Ovary (tissue), 7 donors: ENCODE measurements at regions not wholly inside any gene's neighbourhood (a gene's known extent, or its start where the extent isn't known, plus 50 kb on each side); places are given as distances from the start of the nearest gene placed in this dataset.

ENCODE experiments used
- DNase-seq, 5 donors: peaks; one replicate each; pipeline ENCODE4 v3.0.0-alpha.2; 2019 to 2020
- H3K27ac ChIP-seq, 2 donors: fragments of 200-600 bp; one replicate each; pipeline versions ENCODE4 v1.5.1 to v1.8.0; 2019 to 2022
- H3K27me3 ChIP-seq: fragments of 200-600 bp; one replicate; pipeline ENCODE4 v1.8.0; 2022
- H3K36me3 ChIP-seq: fragments of 200-600 bp; sonication (generic); one replicate; pipeline ENCODE4 v1.5.1; 2019
- H3K4me1 ChIP-seq: one replicate; pipeline ENCODE4 v1.8.1; 2013; ENCODE audit warnings: mild to moderate bottlenecking, moderate library complexity; ENCODE audit not compliant: insufficient read depth
- H3K4me3 ChIP-seq: fragments of 200-600 bp; sonication (generic); one replicate; pipeline ENCODE4 v1.5.1; 2017
- H3K9me3 ChIP-seq, 2 donors: fragments of 200-600 bp in 1 of 2; sonication (generic) in 1 of 2; one replicate each; pipeline versions ENCODE4 v1.5.1 to v1.8.1; 2013 to 2019; ENCODE audit warnings: mild to moderate bottlenecking in 1 of 2, moderate library complexity in 1 of 2
- EP300 ChIP-seq: sonication (generic); formaldehyde crosslinking; IDR thresholded peaks from one replicate; pipeline ENCODE4 v1.6.1; 2017; ENCODE audit warnings: antibody characterized with exemption
- POLR2A ChIP-seq: fragments of 450-650 bp; IDR thresholded peaks from one replicate; pipeline ENCODE4 v1.6.1; 2017; ENCODE audit warnings: antibody characterized with exemption, mild to moderate bottlenecking, moderate library complexity
- WGBS, 3 donors: extraction: QIAGEN DNeasy Blood & Tissue Kit in 1 of 3; methylation state at CpG; one replicate each; pipeline versions ENCODE4 v1.1.5 to v1.1.7; 2013 to 2017; 5-methylcytosine and 5-hydroxymethylcytosine counted together
- intact Hi-C, 4 donors: fragments of 100-400 bp; cut with DNase I; formaldehyde crosslinking; loops; one replicate each; pipeline versions ENCODE4 v1.11.0 to v1.15.1; 2022 to 2023
- TF ChIP-seq, protein P1 (sequence below), 3 donors: fragments of 450-650 bp in 2 of 3; fragments of 200-600 bp in 1 of 3; IDR thresholded peaks; one replicate each; pipeline versions ENCODE4 v1.5.1 to v1.8.0; 2016 to 2022; ENCODE audit warnings: antibody characterized with exemption in 3 of 3, mild to moderate bottlenecking in 1 of 3
- donor health status: DM: no; HTN: no; CAD: no; lungs with moderate emphysema.
- donor health status: DM: no; HTN: no; CAD: no.
- donor health status: Bipolar disorder and iron deficiency.
- donor health status: DM: no; HTN: no; CAD: no.
- donor health status: DM: yes; HTN: yes; CAD: no.

DNA sequence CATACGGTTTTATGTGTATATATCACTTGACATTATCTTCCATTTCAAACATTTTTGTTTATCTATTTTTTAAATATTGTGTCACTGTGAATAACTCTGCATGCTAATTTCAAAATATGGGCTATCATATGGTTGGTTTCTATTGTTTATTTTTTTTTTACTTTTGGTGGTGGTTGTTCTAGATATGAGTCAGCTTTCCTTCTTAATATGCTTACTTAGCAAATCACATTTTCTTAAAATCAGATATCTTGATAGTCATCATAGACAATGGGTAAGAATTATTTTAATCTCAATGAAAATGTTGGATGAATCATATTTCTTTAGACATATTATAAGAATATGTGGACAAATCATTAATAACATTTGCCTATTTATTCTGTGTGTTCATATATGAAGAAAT lies 881.5 kb downstream of the BRINP3 start:
- DNase-seq, result no peak
- intact Hi-C loops, result no loop called here
- no peak overlapping the region for H3K4me3 ChIP-seq
- no peaks in the 10 kb centered on the region for H3K9me3 ChIP-seq
- H3K27ac ChIP-seq, result no peak overlapping the region
- no peaks in the 10 kb centered on the region for H3K36me3 ChIP-seq
- H3K27me3 ChIP-seq, result no peaks in the 10 kb centered on the region
- 30 to 50% (median 32%) methylated on average over 1 of the region's 1 CpG for WGBS, 3 donors
- H3K4me1 ChIP-seq, result no peaks in the 10 kb centered on the region
- TF ChIP-seq POLR2A (no peak), EP300 (no peak)
- TF ChIP-seq, protein P1, sequence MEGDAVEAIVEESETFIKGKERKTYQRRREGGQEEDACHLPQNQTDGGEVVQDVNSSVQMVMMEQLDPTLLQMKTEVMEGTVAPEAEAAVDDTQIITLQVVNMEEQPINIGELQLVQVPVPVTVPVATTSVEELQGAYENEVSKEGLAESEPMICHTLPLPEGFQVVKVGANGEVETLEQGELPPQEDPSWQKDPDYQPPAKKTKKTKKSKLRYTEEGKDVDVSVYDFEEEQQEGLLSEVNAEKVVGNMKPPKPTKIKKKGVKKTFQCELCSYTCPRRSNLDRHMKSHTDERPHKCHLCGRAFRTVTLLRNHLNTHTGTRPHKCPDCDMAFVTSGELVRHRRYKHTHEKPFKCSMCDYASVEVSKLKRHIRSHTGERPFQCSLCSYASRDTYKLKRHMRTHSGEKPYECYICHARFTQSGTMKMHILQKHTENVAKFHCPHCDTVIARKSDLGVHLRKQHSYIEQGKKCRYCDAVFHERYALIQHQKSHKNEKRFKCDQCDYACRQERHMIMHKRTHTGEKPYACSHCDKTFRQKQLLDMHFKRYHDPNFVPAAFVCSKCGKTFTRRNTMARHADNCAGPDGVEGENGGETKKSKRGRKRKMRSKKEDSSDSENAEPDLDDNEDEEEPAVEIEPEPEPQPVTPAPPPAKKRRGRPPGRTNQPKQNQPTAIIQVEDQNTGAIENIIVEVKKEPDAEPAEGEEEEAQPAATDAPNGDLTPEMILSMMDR (IDR thresholded peaks at IDR 0.05), result no peak

GRCh38 chr1:189597083-189597482 lies 880.6 kb downstream of the BRINP3 start:
- Histone ChIP-seq H3K9me3 (no peaks in the 10 kb centered on the region), H3K27me3 (no peaks in the 10 kb centered on the region), H3K36me3 (no peaks in the 10 kb centered on the region), H3K4me3 (no peak overlapping the region), H3K27ac (no peak overlapping the region), H3K4me1 (no peaks in the 10 kb centered on the region)
- TF ChIP-seq, protein P1 (IDR thresholded peaks at IDR 0.05), result no peak
- TF ChIP-seq POLR2A (no peak), EP300 (no peak)
- intact Hi-C loops, result no loop called here
- WGBS, 3 donors, result 60 to 81% (median 73%) methylated on average over 3 of the region's 3 CpGs
- no peak for DNase-seq

DNA sequence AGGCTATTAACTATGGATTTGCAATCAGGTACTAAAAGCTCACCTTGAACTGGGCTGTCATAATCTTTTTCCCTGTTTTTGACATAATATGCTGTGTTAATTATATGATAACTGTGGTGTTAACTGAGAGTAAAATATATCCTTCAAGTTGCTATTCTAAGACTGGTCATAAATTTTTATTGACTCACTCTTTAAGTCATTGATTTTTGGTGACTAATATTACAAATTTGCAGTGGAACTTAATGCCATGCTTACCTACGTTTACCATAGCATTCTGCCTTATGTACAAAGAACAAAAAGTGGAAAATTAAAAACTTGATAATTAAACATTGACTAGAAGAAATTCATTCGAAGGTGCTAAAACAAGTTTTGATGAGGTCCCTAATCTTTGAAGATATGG lies 872.4 kb downstream of the BRINP3 start:
- no peak overlapping the region for H3K27ac ChIP-seq
- intact Hi-C loops, result no loop called here
- H3K4me1 ChIP-seq, result no peaks in the 10 kb centered on the region
- no peaks in the 10 kb centered on the region for H3K36me3 ChIP-seq
- DNase-seq, result no peak
- no peaks in the 10 kb centered on the region for H3K27me3 ChIP-seq
- H3K9me3 ChIP-seq, result no peaks in the 10 kb centered on the region
- TF ChIP-seq EP300, result no peak
- TF ChIP-seq, protein P1 (IDR thresholded peaks at IDR 0.05), result no peak
- no peak for TF ChIP-seq POLR2A
- WGBS, 3 donors, result 80 to 85% (median 82%) methylated on average over 2 of the region's 2 CpGs
- no peak overlapping the region for H3K4me3 ChIP-seq

DNA sequence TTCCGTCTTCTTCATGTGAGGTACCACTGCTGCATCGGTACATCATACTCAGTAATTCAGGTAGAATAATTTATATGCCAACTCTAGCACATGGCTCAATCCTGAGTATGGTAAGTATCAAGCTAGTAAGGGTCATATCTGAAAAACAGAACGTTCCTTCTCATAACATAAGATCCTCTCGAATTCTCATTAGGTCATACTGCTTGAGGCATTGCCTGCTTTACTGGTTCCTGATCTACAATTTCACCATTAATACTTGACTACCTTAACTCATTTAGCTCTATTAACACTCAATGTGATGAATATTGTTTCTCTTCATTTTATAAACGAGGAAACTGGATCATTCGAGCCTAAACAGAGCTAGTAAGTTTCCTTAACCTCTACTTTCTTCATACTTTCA lies 871.6 kb downstream of the BRINP3 start:
- 80 to 85% (median 81%) methylated on average over 6 of the region's 6 CpGs for WGBS, 3 donors
- intact Hi-C loops, result no loop called here
- no peaks in the 10 kb centered on the region for H3K9me3 ChIP-seq
- H3K4me3 ChIP-seq, result no peak overlapping the region
- H3K27ac ChIP-seq, result no peak overlapping the region
- no peaks in the 10 kb centered on the region for H3K4me1 ChIP-seq
- no peak for TF ChIP-seq POLR2A
- TF ChIP-seq EP300, result no peak
- TF ChIP-seq, protein P1 (IDR thresholded peaks at IDR 0.05), result no peak
- no peaks in the 10 kb centered on the region for H3K27me3 ChIP-seq
- no peaks in the 10 kb centered on the region for H3K36me3 ChIP-seq
- DNase-seq, result no peak
